Keratinocyte (primary cell): ENCODE measurements at regions not wholly inside any gene's neighbourhood (a gene's known extent, or its start where the extent isn't known, plus 50 kb on each side); places are given as distances from the start of the nearest gene placed in this dataset.

Experiments used
- DNase-seq: peaks from one replicate; pipeline ENCODE4 v3.0.0-alpha.2; 2011; ENCODE audit warnings: low read depth, missing footprints, low spot score
- FAIRE-seq: peaks from 2 replicates; lab custom pipeline; 2011; peaks lifted over from hg19 to GRCh38; lab: Jason Lieb, UNC
- H2AFZ ChIP-seq: 2 replicates; pipeline ENCODE4 v1.6.0; 2012; ENCODE audit warnings: low read length, control low read depth, inconsistent platforms; ENCODE audit not compliant: control insufficient read depth
- H3K27ac ChIP-seq: 2 replicates; pipeline ENCODE4 v1.5.1; 2011; ENCODE audit warnings: low read length; ENCODE audit not compliant: control insufficient read depth, insufficient read depth
- H3K27me3 ChIP-seq: 3 replicates; pipeline ENCODE4 v1.6.0; 2011; ENCODE audit warnings: low read length; ENCODE audit not compliant: control insufficient read depth, insufficient read depth; ENCODE audit errors: extremely low read depth
- H3K36me3 ChIP-seq, 2 experiments: 2 replicates in 1 of 2; 3 replicates in 1 of 2; pipeline ENCODE4 v1.5.1; 2011; ENCODE audit warnings: low read length in 2 of 2, mild to moderate bottlenecking in 1 of 2; ENCODE audit not compliant: control insufficient read depth in 2 of 2, insufficient read depth in 2 of 2; ENCODE audit errors: extremely low read depth in 1 of 2
- H3K4me1 ChIP-seq: 3 replicates; pipeline ENCODE4 v1.5.1; 2011; ENCODE audit warnings: low read length; ENCODE audit not compliant: control insufficient read depth, insufficient read depth; ENCODE audit errors: extremely low read depth
- H3K4me2 ChIP-seq: 3 replicates; pipeline ENCODE4 v1.6.0; 2011; ENCODE audit warnings: low read depth, low read length; ENCODE audit not compliant: control insufficient read depth, insufficient read depth; ENCODE audit errors: extremely low read depth
- H3K4me3 ChIP-seq, 3 experiments: fragments of 200-600 bp in 1 of 3; sonication (generic) in 1 of 3; 2 replicates in 2 of 3; 3 replicates in 1 of 3; pipeline ENCODE4 v1.5.1; 2011 to 2016; ENCODE audit warnings: low read length in 3 of 3, mild to moderate bottlenecking in 3 of 3, control low read depth in 2 of 3, inconsistent platforms in 1 of 3, low read depth in 1 of 3, mixed read lengths in 1 of 3, mixed run types in 1 of 3, moderate library complexity in 1 of 3; ENCODE audit not compliant: control insufficient read depth in 2 of 3, insufficient read depth in 2 of 3; ENCODE audit errors: extremely low read depth in 1 of 3
- H3K79me2 ChIP-seq: 2 replicates; pipeline ENCODE4 v1.6.0; 2012; ENCODE audit warnings: low read length; ENCODE audit not compliant: control insufficient read depth, insufficient read depth
- H3K9ac ChIP-seq: 3 replicates; pipeline ENCODE4 v1.6.0; 2011; ENCODE audit warnings: low read length; ENCODE audit not compliant: control insufficient read depth, insufficient read depth; ENCODE audit errors: extremely low read depth
- H3K9me1 ChIP-seq: 3 replicates; pipeline ENCODE4 v1.6.0; 2011; ENCODE audit warnings: low read length; ENCODE audit not compliant: control insufficient read depth, insufficient read depth; ENCODE audit errors: extremely low read depth
- H3K9me3 ChIP-seq: 2 replicates; pipeline ENCODE4 v1.5.1; 2012; ENCODE audit warnings: low read depth, low read length; ENCODE audit not compliant: control insufficient read depth
- H4K20me1 ChIP-seq: 3 replicates; pipeline ENCODE4 v1.6.0; 2011; ENCODE audit warnings: low read length; ENCODE audit not compliant: control insufficient read depth, insufficient read depth; ENCODE audit errors: extremely low read depth
- EZH2 ChIP-seq: IDR thresholded peaks from one replicate; pipeline ENCODE4 v1.6.1; 2012; ENCODE audit warnings: inconsistent platforms, mild to moderate bottlenecking, low read length, moderate library complexity
- dilution Hi-C: fragments of 300-500 bp; cut with MboI; formaldehyde crosslinking; loops from one replicate; pipeline ENCODE4 v1.7.0; 2020; ENCODE audit warnings: low sequenced_read_pairs; ENCODE audit not compliant: extremely low pct_ligation_motif_present
- TF ChIP-seq, protein P1 (sequence below), 3 experiments: IDR thresholded peaks in 1 of 3; conservative IDR thresholded peaks in 1 of 3; optimal IDR thresholded peaks in 1 of 3; 2 replicates in 2 of 3; 3 replicates in 1 of 3; pipeline versions ENCODE3 to v1.5.1; 2011; ENCODE audit warnings: low read length in 3 of 3, mild to moderate bottlenecking in 3 of 3, moderate library complexity in 2 of 3, control low read depth in 1 of 3, inconsistent platforms in 1 of 3; ENCODE audit not compliant: insufficient read depth in 2 of 3; ENCODE audit errors: extremely low read depth in 1 of 3

DNA sequence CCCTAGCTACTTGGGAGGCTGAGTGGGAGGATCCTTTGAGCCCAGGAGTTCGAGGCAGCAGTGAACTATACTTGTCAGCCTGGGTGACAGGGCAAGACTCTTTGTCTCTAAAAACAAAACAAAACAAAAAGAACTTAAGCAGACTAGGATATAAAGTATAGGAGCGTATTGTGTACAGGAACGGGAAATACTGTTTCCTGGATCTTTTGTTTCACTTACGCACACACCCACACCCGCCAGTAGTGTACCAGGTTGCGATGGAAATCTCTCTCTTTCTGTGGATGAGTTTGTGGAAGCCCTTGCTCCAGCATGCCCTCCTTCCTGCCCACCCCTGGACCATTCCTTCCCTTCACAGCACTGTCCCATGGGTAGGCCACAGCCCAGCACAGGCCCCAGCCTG, 136.3 kb downstream of the RPIA start:
- no peaks in the 10 kb centered on the region for H3K9me3 ChIP-seq
- H3K4me1 ChIP-seq, result no peaks in the 10 kb centered on the region
- dilution Hi-C loops, result no loop called here
- no peak overlapping the region for H2AFZ ChIP-seq
- H3K36me3 ChIP-seq, result no peaks in the 10 kb centered on the region
- FAIRE-seq (no peak), DNase-seq (no peak)
- no peaks in the 10 kb centered on the region for H3K27me3 ChIP-seq
- TF ChIP-seq, protein P1, sequence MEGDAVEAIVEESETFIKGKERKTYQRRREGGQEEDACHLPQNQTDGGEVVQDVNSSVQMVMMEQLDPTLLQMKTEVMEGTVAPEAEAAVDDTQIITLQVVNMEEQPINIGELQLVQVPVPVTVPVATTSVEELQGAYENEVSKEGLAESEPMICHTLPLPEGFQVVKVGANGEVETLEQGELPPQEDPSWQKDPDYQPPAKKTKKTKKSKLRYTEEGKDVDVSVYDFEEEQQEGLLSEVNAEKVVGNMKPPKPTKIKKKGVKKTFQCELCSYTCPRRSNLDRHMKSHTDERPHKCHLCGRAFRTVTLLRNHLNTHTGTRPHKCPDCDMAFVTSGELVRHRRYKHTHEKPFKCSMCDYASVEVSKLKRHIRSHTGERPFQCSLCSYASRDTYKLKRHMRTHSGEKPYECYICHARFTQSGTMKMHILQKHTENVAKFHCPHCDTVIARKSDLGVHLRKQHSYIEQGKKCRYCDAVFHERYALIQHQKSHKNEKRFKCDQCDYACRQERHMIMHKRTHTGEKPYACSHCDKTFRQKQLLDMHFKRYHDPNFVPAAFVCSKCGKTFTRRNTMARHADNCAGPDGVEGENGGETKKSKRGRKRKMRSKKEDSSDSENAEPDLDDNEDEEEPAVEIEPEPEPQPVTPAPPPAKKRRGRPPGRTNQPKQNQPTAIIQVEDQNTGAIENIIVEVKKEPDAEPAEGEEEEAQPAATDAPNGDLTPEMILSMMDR (optimal IDR thresholded peaks at IDR 0.05 in 1 of 3, IDR thresholded peaks at IDR 0.05 in 1 of 3, conservative IDR thresholded peaks at IDR 0.05 in 1 of 3; ENCODE audit: extremely low read depth in 1 of 3, insufficient read depth in 2 of 3, low read length in 3 of 3), result no peak
- no peak for TF ChIP-seq EZH2
- H3K79me2 ChIP-seq, result no peaks in the 10 kb centered on the region
- H4K20me1 ChIP-seq, result no peaks in the 10 kb centered on the region
- no peak overlapping the region for H3K9ac ChIP-seq
- H3K27ac ChIP-seq, result no peak overlapping the region
- no peak overlapping the region for H3K4me2 ChIP-seq
- no peak overlapping the region for H3K4me3 ChIP-seq
- no peaks in the 10 kb centered on the region for H3K9me1 ChIP-seq

DNA sequence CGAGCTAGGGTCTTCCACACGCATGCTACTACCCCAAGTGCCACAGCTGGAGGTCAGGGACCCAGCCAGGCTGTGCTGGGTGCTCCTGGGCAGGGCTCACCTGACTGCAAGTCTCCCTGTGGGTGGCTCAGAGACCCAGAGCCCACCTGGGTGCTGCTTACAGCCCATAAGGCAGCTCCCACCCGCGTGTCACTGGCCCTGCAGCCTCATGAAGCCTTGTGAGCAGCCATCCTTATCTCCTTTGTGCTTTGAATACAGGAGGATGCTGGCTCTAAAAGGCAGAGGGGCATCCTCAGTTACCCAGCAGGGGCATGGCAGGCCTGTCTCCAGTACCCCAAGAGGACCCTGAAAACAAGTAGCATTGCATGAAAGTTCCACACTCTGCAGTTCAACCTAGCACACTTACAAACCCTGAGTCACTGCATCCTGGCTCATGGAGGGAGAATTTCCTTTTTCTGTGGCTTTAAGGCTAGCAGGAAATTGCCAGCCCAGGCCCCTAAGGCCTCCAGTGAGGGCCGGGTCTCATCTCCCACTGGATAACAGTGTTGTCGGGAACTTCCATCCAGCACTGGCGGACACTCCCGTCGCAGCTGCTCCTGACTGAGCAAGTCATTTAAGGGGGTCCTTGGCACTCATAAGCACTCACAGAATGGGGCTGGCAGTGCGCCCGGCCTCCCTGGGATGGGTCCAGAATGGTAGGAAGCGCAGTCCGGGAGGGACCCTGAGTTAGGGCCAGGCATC, 137.1 kb downstream of the RPIA start:
- no peaks in the 10 kb centered on the region for H3K27me3 ChIP-seq
- dilution Hi-C loops, result no loop called here
- TF ChIP-seq EZH2, result no peak
- TF ChIP-seq, protein P1 (optimal IDR thresholded peaks at IDR 0.05 in 1 of 3, IDR thresholded peaks at IDR 0.05 in 1 of 3, conservative IDR thresholded peaks at IDR 0.05 in 1 of 3; ENCODE audit: extremely low read depth in 1 of 3, insufficient read depth in 2 of 3, low read length in 3 of 3), result no peak
- H3K9me1 ChIP-seq, result no peaks in the 10 kb centered on the region
- DNase-seq, result no peak
- no peaks in the 10 kb centered on the region for H3K4me1 ChIP-seq
- no peak overlapping the region for H3K9ac ChIP-seq
- H3K79me2 ChIP-seq, result no peaks in the 10 kb centered on the region
- no peak overlapping the region for H3K4me2 ChIP-seq
- peak; percentile 26 for FAIRE-seq
- no peak overlapping the region for H3K4me3 ChIP-seq
- no peak overlapping the region for H2AFZ ChIP-seq
- H4K20me1 ChIP-seq, result no peaks in the 10 kb centered on the region
- H3K36me3 ChIP-seq, result no peaks in the 10 kb centered on the region
- no peak overlapping the region for H3K27ac ChIP-seq
- no peaks in the 10 kb centered on the region for H3K9me3 ChIP-seq
